ENCODE measurements at regions not wholly inside any gene's neighbourhood (a gene's known extent, or its start where the extent isn't known, plus 50 kb on each side); places are given as distances from the start of the nearest gene placed in this dataset.

- DNase-seq (ENCODE audit: extremely low read depth, insufficient read length), result no peak
- no peak overlapping the region for H3K4me3 ChIP-seq (replicated peaks; ENCODE audit: low read depth, low read length)
- no peak for TF ChIP-seq CTCF (IDR thresholded peaks at IDR 0.05; ENCODE audit: insufficient read depth, low read length, poor library complexity, severe bottlenecking)
These were observed 170.2 kb downstream of the OTOR start for GRCh38 chr20:16918366-16918765.

GRCh38 chr20:16919841-16920240, 171.7 kb downstream of the OTOR start:
- Histone ChIP-seq H3K4me3 (replicated peaks; ENCODE audit: low read depth, low read length) (no peak overlapping the region), H3K36me3 (ENCODE audit: control insufficient read depth, insufficient read depth, low read length) (no peaks in the 10 kb centered on the region), H3K27me3 (replicated peaks; ENCODE audit: control insufficient read depth, insufficient read depth, low read length) (no peaks in the 10 kb centered on the region)
- no peak for TF ChIP-seq CTCF (IDR thresholded peaks at IDR 0.05; ENCODE audit: insufficient read depth, low read length, poor library complexity, severe bottlenecking)
- no peak for DNase-seq (ENCODE audit: extremely low read depth, insufficient read length)

More at GRCh38 chr20:16918366-16918765, 170.2 kb downstream of the OTOR start:
- no peaks in the 10 kb centered on the region for H3K27me3 ChIP-seq (replicated peaks; ENCODE audit: control insufficient read depth, insufficient read depth, low read length)
- no peaks in the 10 kb centered on the region for H3K36me3 ChIP-seq (ENCODE audit: control insufficient read depth, insufficient read depth, low read length)

GRCh38 chr20:16922834-16923233, 174.7 kb downstream of the OTOR start:
- TF ChIP-seq CTCF (IDR thresholded peaks at IDR 0.05; ENCODE audit: insufficient read depth, low read length, poor library complexity, severe bottlenecking), result no peak
- Histone ChIP-seq H3K36me3 (ENCODE audit: control insufficient read depth, insufficient read depth, low read length) (no peaks in the 10 kb centered on the region), H3K4me3 (replicated peaks; ENCODE audit: low read depth, low read length) (no peak overlapping the region), H3K27me3 (replicated peaks; ENCODE audit: control insufficient read depth, insufficient read depth, low read length) (no peaks in the 10 kb centered on the region)
- no peak for DNase-seq (ENCODE audit: extremely low read depth, insufficient read length)

- no peak for TF ChIP-seq CTCF (IDR thresholded peaks at IDR 0.05; ENCODE audit: insufficient read depth, low read length, poor library complexity, severe bottlenecking)
- Histone ChIP-seq H3K4me3 (replicated peaks; ENCODE audit: low read depth, low read length) (no peak overlapping the region), H3K27me3 (replicated peaks; ENCODE audit: control insufficient read depth, insufficient read depth, low read length) (no peaks in the 10 kb centered on the region), H3K36me3 (ENCODE audit: control insufficient read depth, insufficient read depth, low read length) (no peaks in the 10 kb centered on the region)
- no peak for DNase-seq (ENCODE audit: extremely low read depth, insufficient read length)
These were observed 178.7 kb downstream of the OTOR start for GRCh38 chr20:16926626-16927430.

- H3K27me3 ChIP-seq (replicated peaks; ENCODE audit: control insufficient read depth, insufficient read depth, low read length), result no peaks in the 10 kb centered on the region
- H3K36me3 ChIP-seq (ENCODE audit: control insufficient read depth, insufficient read depth, low read length), result no peaks in the 10 kb centered on the region
- DNase-seq (ENCODE audit: extremely low read depth, insufficient read length), result no peak
- TF ChIP-seq CTCF (IDR thresholded peaks at IDR 0.05; ENCODE audit: insufficient read depth, low read length, poor library complexity, severe bottlenecking), result no peak
- H3K4me3 ChIP-seq (replicated peaks; ENCODE audit: low read depth, low read length), result no peak overlapping the region
These were observed 181.6 kb downstream of the OTOR start for GRCh38 chr20:16929756-16930155.

All from GM06990 (cell line).